Activated CD4-positive, alpha-beta T cell treated with anti-CD3 and anti-CD28 coated beads for 36 hours (primary cell): ENCODE measurements at regions not wholly inside any gene's neighbourhood (a gene's known extent, or its start where the extent isn't known, plus 50 kb on each side); places are given as distances from the start of the nearest gene placed in this dataset.

Experiments used
- ATAC-seq: fragments of 200-7000 bp; cut with Tn5 transposase; one replicate; pipeline ENCODE4 v1.10.0; 2021; ENCODE audit warnings: mild to moderate bottlenecking, moderate library complexity
- CTCF ChIA-PET: fragments of 350-600 bp; sonication (Branson Sonifier 250); formaldehyde crosslinking; loops from one replicate; lab custom pipeline; 2021; ENCODE audit warnings: antibody characterized with exemption; lab: Charles Lee
- POLR2A ChIA-PET: fragments of 350-600 bp; sonication (Branson Sonifier 250); formaldehyde crosslinking; loops from one replicate; lab custom pipeline; 2021; ENCODE audit warnings: antibody characterized with exemption, inconsistent platforms; lab: Charles Lee
- DNase-seq: peaks from one replicate; pipeline ENCODE4 v3.0.0-alpha.2; 2020
- H3K27ac Mint-ChIP-seq: one replicate; pipeline ENCODE4 v1.8.0; 2021; ENCODE audit warnings: mixed read lengths
- H3K27me3 Mint-ChIP-seq: one replicate; pipeline ENCODE4 v1.8.0; 2021; ENCODE audit warnings: mixed read lengths
- H3K36me3 Mint-ChIP-seq: one replicate; pipeline ENCODE4 v1.8.0; 2021; ENCODE audit warnings: low read depth, mixed read lengths
- H3K4me1 Mint-ChIP-seq: one replicate; pipeline ENCODE4 v1.8.0; 2021; ENCODE audit warnings: mixed read lengths
- H3K4me3 Mint-ChIP-seq: one replicate; pipeline ENCODE4 v1.8.0; 2021; ENCODE audit warnings: mild to moderate bottlenecking, moderate library complexity, mixed read lengths
- H3K9me3 Mint-ChIP-seq: one replicate; pipeline ENCODE4 v1.8.0; 2021; ENCODE audit warnings: low read depth, mixed read lengths
- intact Hi-C, 2 experiments: fragments of 100-400 bp; cut with DNase I in 1 of 2; cut with micrococcal nuclease in 1 of 2; formaldehyde crosslinking; loops; one replicate each; pipeline versions ENCODE4 v1.14.2 to v1.15.1; 2022 to 2024; cut with DNase I, micrococcal nuclease

GRCh38 chr3:18687286-18687685, 262.1 kb upstream of the SATB1 start:
- POLR2A ChIA-PET = interaction anchor here (0.6 kb wide), 1 partner anchor 40 kb away, joined by 8 read pairs; no protein-coding TSS in a partner anchor
- peaks cover 15% of the 10 kb centered on the region for H3K4me1 Mint-ChIP-seq
- H3K36me3 Mint-ChIP-seq = peaks cover 31% of the 10 kb centered on the region
- CTCF ChIA-PET = interaction anchor here (0.6 to 1.3 kb wide), 5 partner anchors 9 to 88 kb away, joined by 3 to 6 read pairs (median 3); no protein-coding TSS in a partner anchor
- no peak overlapping the region for H3K4me3 Mint-ChIP-seq
- intact Hi-C loops = no loop called here
- no peak overlapping the region for H3K27ac Mint-ChIP-seq
- ATAC-seq (no peak), DNase-seq (no peak)
- H3K27me3 Mint-ChIP-seq = no peaks in the 10 kb centered on the region
- peaks cover 21% of the 10 kb centered on the region for H3K9me3 Mint-ChIP-seq

GRCh38 chr3:18683900-18684299, 258.8 kb upstream of the SATB1 start:
- H3K27ac Mint-ChIP-seq = no peak overlapping the region
- no peak overlapping the region for H3K4me3 Mint-ChIP-seq
- no peaks in the 10 kb centered on the region for H3K27me3 Mint-ChIP-seq
- ATAC-seq (no peak), DNase-seq (no peak)
- POLR2A ChIA-PET = no interaction called here
- H3K36me3 Mint-ChIP-seq = peaks cover 31% of the 10 kb centered on the region
- intact Hi-C loops = no loop called here
- H3K4me1 Mint-ChIP-seq = peaks cover 44% of the 10 kb centered on the region
- CTCF ChIA-PET = interaction anchor here (0.6 to 2.6 kb wide), 3 partner anchors 33 to 346 kb away, joined by 4 to 5 read pairs (median 4); no protein-coding TSS in a partner anchor
- peaks cover 21% of the 10 kb centered on the region for H3K9me3 Mint-ChIP-seq

GRCh38 chr3:18681818-18682345, 256.7 kb upstream of the SATB1 start:
- Mint-ChIP-seq H3K36me3 (peaks cover 39% of the 10 kb centered on the region), H3K4me1 (peaks cover 64% of the 10 kb centered on the region), H3K27ac (peak overlapping the region; percentile 79), H3K9me3 (peaks cover 19% of the 10 kb centered on the region), H3K4me3 (no peak overlapping the region), H3K27me3 (no peaks in the 10 kb centered on the region)
- intact Hi-C loops = no loop called here
- no peak for DNase-seq
- no peak for ATAC-seq
- ChIA-PET CTCF (interaction anchor here (1.2 to 2.6 kb wide), 3 partner anchors 36 to 122 kb away, joined by 3 to 5 read pairs (median 4); no protein-coding TSS in a partner anchor), POLR2A (interaction anchor here (0.7 to 1.0 kb wide), 3 partner anchors 26 to 60 kb away, joined by 3 to 4 read pairs (median 3); no protein-coding TSS in a partner anchor)

DNA sequence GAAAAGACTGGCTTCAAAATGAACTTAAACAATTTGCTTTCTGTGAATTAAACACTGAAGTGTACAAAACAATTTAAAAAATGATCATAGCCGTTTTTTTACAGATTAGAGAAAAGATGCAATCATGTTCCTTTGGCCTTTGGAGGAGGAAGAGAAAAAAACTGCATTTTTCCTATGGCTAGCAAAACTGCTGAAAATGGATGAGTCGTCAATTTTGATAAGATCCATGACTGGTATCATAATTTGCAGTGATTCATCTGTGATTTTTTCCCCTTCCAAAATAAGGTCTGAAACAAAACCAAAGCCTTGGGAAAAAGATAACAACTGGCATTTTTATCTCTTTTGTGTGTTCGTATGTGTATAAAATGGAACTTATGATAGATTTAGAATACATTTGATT, 255.6 kb upstream of the SATB1 start:
- intact Hi-C loops = no loop called here
- no peak for DNase-seq
- POLR2A ChIA-PET = no interaction called here
- CTCF ChIA-PET = interaction anchor here (0.8 kb wide), 1 partner anchor 56 kb away, joined by 3 read pairs; no protein-coding TSS in a partner anchor
- ATAC-seq = no peak
- Mint-ChIP-seq H3K4me3 (no peak overlapping the region), H3K9me3 (peaks cover 19% of the 10 kb centered on the region), H3K27ac (peak overlapping the region; percentile 79), H3K4me1 (peaks cover 75% of the 10 kb centered on the region), H3K36me3 (peaks cover 41% of the 10 kb centered on the region), H3K27me3 (no peaks in the 10 kb centered on the region)

DNA sequence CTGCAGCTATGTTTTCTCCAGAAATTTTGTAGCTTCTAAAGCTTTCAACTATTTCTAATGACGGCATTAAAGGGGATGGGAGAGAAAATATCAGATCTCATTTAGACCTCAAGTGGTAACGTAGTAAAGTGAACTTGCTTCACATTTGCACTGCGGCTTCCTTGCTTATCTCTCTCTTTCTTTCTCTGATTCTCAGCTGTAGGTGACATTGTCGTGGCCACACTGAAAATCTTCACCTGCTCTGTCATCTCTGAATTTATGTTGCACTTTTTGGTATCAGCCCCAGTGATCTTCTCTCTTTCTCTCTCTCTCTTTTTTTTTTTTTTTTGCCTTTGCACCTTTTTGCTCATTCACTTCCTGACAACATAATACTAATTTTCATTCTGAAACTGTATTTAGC, 254.1 kb upstream of the SATB1 start:
- ATAC-seq = peak; percentile 87
- peaks cover 84% of the 10 kb centered on the region for H3K4me1 Mint-ChIP-seq
- intact Hi-C loops = loop anchor here (1.0 to 10.0 kb wide), 10 partner anchors 8 to 310 kb away; no protein-coding TSS in a partner anchor

GRCh38 chr3:18675197-18675596, 250.1 kb upstream of the SATB1 start:
- H3K9me3 Mint-ChIP-seq = no peaks in the 10 kb centered on the region
- intact Hi-C loops = loop anchor here in 1 of 2 experiments (10.0 kb wide), 1 partner anchor 310 kb away; no protein-coding TSS in a partner anchor
- H3K4me3 Mint-ChIP-seq = no peak overlapping the region
- H3K27ac Mint-ChIP-seq = peak overlapping the region; percentile 83
- H3K4me1 Mint-ChIP-seq = peaks cover 90% of the 10 kb centered on the region
- POLR2A ChIA-PET = interaction anchor here (0.6 to 1.7 kb wide), 2 partner anchors 37 to 66 kb away, joined by 3 to 5 read pairs; no protein-coding TSS in a partner anchor
- CTCF ChIA-PET = interaction anchor here (1.1 to 1.5 kb wide), 4 partner anchors 18 to 83 kb away, joined by 3 to 5 read pairs (median 4); no protein-coding TSS in a partner anchor
- peaks cover 17% of the 10 kb centered on the region for H3K36me3 Mint-ChIP-seq
- no peak for DNase-seq
- no peaks in the 10 kb centered on the region for H3K27me3 Mint-ChIP-seq
- ATAC-seq = no peak

More for the DNA sequence above, 254.1 kb upstream of the SATB1 start:
- peak; percentile 69 for DNase-seq
- POLR2A ChIA-PET = interaction anchor here (0.6 to 2.4 kb wide), 14 partner anchors 9 to 246 kb away, joined by 3 to 13 read pairs (median 6); no protein-coding TSS in a partner anchor
- peak overlapping the region; percentile 94 for H3K27ac Mint-ChIP-seq
- H3K36me3 Mint-ChIP-seq = peaks cover 33% of the 10 kb centered on the region
- peak overlapping the region; percentile 28 for H3K4me3 Mint-ChIP-seq
- CTCF ChIA-PET = interaction anchor here (0.6 to 1.8 kb wide), 17 partner anchors 8 to 410 kb away, joined by 3 to 14 read pairs (median 4); no protein-coding TSS in a partner anchor
- H3K27me3 Mint-ChIP-seq = no peaks in the 10 kb centered on the region
- peaks cover 10% of the 10 kb centered on the region for H3K9me3 Mint-ChIP-seq

- POLR2A ChIA-PET = no interaction called here
- CTCF ChIA-PET = no interaction called here
- DNase-seq (no peak), ATAC-seq (no peak)
- no peaks in the 10 kb centered on the region for H3K27me3 Mint-ChIP-seq
- H3K9me3 Mint-ChIP-seq = peaks cover 3% of the 10 kb centered on the region
- peaks cover 85% of the 10 kb centered on the region for H3K4me1 Mint-ChIP-seq
- H3K27ac Mint-ChIP-seq = peak overlapping the region; percentile 88
- peaks cover 20% of the 10 kb centered on the region for H3K36me3 Mint-ChIP-seq
- H3K4me3 Mint-ChIP-seq = peak overlapping the region; percentile 53
- intact Hi-C loops = loop anchor here in 1 of 2 experiments (10.0 kb wide), 1 partner anchor 312 kb away; no protein-coding TSS in a partner anchor
Observed at GRCh38 chr3:18672561-18672960, 247.4 kb upstream of the SATB1 start.

DNA sequence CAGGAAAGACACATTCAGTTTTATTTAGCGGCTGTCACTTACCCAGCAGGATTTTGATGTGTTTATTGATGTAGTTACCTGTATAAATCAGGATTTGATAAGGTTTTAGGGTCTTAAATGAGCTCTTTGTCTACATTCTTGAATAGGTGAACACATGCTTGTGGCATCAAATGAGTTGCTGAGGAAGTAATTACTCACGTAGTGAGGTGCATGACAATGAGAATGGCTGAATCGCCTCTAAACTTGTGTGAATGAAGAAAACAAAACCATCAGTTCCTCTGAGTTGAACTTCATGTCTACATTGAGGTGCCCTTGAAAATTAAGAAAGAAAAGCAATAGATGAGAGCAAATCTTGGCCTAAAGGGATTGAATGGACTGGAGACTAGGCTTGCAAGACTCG, 245.6 kb upstream of the SATB1 start:
- H3K9me3 Mint-ChIP-seq = peaks cover 3% of the 10 kb centered on the region
- no peaks in the 10 kb centered on the region for H3K27me3 Mint-ChIP-seq
- intact Hi-C loops = loop anchor here in 1 of 2 experiments (1.0 to 10.0 kb wide), 2 partner anchors 9 to 314 kb away; no protein-coding TSS in a partner anchor
- ChIA-PET CTCF (interaction anchor here (1.3 to 3.0 kb wide), 5 partner anchors 8 to 88 kb away, joined by 3 to 12 read pairs (median 6); no protein-coding TSS in a partner anchor), POLR2A (interaction anchor here (0.6 to 2.3 kb wide), 6 partner anchors 8 to 232 kb away, joined by 3 to 15 read pairs (median 6); no protein-coding TSS in a partner anchor)
- peaks cover 69% of the 10 kb centered on the region for H3K4me1 Mint-ChIP-seq
- no peak for DNase-seq
- ATAC-seq = peak; percentile 50
- H3K4me3 Mint-ChIP-seq = peak overlapping the region; percentile 34
- peaks cover 11% of the 10 kb centered on the region for H3K36me3 Mint-ChIP-seq
- peak overlapping the region; percentile 82 for H3K27ac Mint-ChIP-seq

GRCh38 chr3:18669374-18669773, 244.2 kb upstream of the SATB1 start:
- peaks cover 60% of the 10 kb centered on the region for H3K4me1 Mint-ChIP-seq

DNA sequence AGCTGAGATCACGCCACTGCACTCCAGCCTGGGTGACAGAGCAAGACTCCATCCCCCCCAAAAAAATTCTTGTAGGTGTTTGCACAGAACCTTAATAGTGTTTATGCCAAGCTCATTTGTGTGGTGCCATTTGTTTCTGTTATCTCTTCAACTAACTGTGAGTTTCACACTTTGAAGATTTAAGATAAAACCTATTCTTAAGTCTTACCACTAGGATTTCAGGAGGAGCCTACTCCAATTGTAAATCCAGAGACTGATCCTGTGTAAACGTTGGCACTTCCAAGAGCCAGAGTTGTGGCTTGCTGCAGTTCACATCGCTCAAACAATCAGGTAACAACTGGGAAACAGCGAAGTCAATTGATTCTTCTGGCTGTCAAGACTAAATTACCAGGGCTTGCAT, 242.4 kb upstream of the SATB1 start:
- ChIA-PET CTCF (interaction anchor here (0.6 kb wide), 1 partner anchor 1405 kb away, joined by 3 read pairs; no protein-coding TSS in a partner anchor), POLR2A (no interaction called here)
- no peaks in the 10 kb centered on the region for H3K27me3 Mint-ChIP-seq
- H3K27ac Mint-ChIP-seq = no peak overlapping the region
- no peak for ATAC-seq
- peaks cover 3% of the 10 kb centered on the region for H3K9me3 Mint-ChIP-seq
- no peak for DNase-seq
- intact Hi-C loops = no loop called here
- H3K4me1 Mint-ChIP-seq = peaks cover 51% of the 10 kb centered on the region
- H3K36me3 Mint-ChIP-seq = peaks cover 7% of the 10 kb centered on the region
- H3K4me3 Mint-ChIP-seq = no peak overlapping the region

More at GRCh38 chr3:18669374-18669773, 244.2 kb upstream of the SATB1 start:
- H3K27ac Mint-ChIP-seq = peak overlapping the region; percentile 82
- intact Hi-C loops = no loop called here
- DNase-seq (peak; percentile 61), ATAC-seq (peak; percentile 77)
- peaks cover 7% of the 10 kb centered on the region for H3K36me3 Mint-ChIP-seq
- ChIA-PET CTCF (interaction anchor here (0.6 to 3.0 kb wide), 15 partner anchors 9 to 320 kb away, joined by 3 to 12 read pairs (median 4); no protein-coding TSS in a partner anchor), POLR2A (interaction anchor here (0.5 to 2.3 kb wide), 11 partner anchors 10 to 234 kb away, joined by 3 to 15 read pairs (median 5); no protein-coding TSS in a partner anchor)
- no peak overlapping the region for H3K4me3 Mint-ChIP-seq
- H3K27me3 Mint-ChIP-seq = no peaks in the 10 kb centered on the region
- H3K9me3 Mint-ChIP-seq = peaks cover 3% of the 10 kb centered on the region

DNA sequence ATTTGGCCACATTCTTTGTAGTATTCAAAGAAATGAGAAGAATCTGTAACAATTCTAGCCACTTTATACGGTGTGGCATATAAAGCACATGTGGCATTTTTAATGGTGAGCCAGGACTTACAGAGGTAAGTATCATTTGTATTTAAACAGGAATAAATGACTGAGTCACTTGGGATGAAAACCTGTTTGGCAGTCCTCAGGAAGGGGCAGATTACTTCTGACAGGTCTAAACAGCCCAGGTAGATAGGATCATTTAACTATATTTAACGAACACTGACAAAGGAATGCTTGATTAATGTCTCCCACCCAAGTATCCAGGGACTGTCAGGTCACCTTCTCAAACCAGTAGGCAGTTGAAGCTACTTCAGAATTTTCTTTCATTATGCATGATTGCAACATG, 241.5 kb upstream of the SATB1 start:
- POLR2A ChIA-PET = no interaction called here
- no peak for DNase-seq
- intact Hi-C loops = no loop called here
- no peak for ATAC-seq
- Mint-ChIP-seq H3K4me1 (peaks cover 46% of the 10 kb centered on the region), H3K27me3 (no peaks in the 10 kb centered on the region), H3K36me3 (peaks cover 14% of the 10 kb centered on the region), H3K9me3 (peaks cover 7% of the 10 kb centered on the region), H3K27ac (no peak overlapping the region), H3K4me3 (no peak overlapping the region)
- CTCF ChIA-PET = no interaction called here
